Esophagus muscularis mucosa (tissue), 4 donors: ENCODE measurements at regions not wholly inside any gene's neighbourhood (a gene's known extent, or its start where the extent isn't known, plus 50 kb on each side); places are given as distances from the start of the nearest gene placed in this dataset.

Experiments
- CTCF ChIP-seq, 3 experiments: fragments of 200-600 bp in 2 of 3; fragments of 450-650 bp in 1 of 3; sonication (generic) in 2 of 3; IDR thresholded peaks; one replicate each; pipeline ENCODE4 v1.5.1; 2017 to 2019; ENCODE audit warnings: antibody characterized with exemption in 3 of 3, mild to moderate bottlenecking in 2 of 3, moderate library complexity in 1 of 3
- EP300 ChIP-seq: sonication (generic); formaldehyde crosslinking; IDR thresholded peaks from one replicate; pipeline ENCODE4 v1.6.1; 2017; ENCODE audit warnings: antibody characterized with exemption
- POLR2A ChIP-seq: fragments of 450-650 bp; IDR thresholded peaks from one replicate; pipeline ENCODE4 v1.6.1; 2017; ENCODE audit warnings: antibody characterized with exemption, moderate library complexity, mild to moderate bottlenecking, low read depth
- POLR2AphosphoS5 ChIP-seq, 2 donors: sonication (generic); formaldehyde crosslinking; IDR thresholded peaks; one replicate each; pipeline ENCODE4 v1.6.1; 2017; ENCODE audit warnings: antibody characterized with exemption in 2 of 2

GRCh38 chr13:81986308-81986707 lies 1645.4 kb upstream of the SPRY2 start:
- TF ChIP-seq CTCF (IDR thresholded peaks at IDR 0.05) (no peak), EP300 (no peak), POLR2AphosphoS5 (IDR thresholded peaks at IDR 0.05) (no peak), POLR2A (no peak)
